Loucy (cell line): ENCODE measurements at regions not wholly inside any gene's neighbourhood (a gene's known extent, or its start where the extent isn't known, plus 50 kb on each side); places are given as distances from the start of the nearest gene placed in this dataset.

ENCODE experiments used
- H2AFZ ChIP-seq: fragments of 200-600 bp; sonication (generic); 2 replicates; pipeline ENCODE4 v1.6.0; 2016; ENCODE audit warnings: antibody characterized with exemption, mild to moderate bottlenecking, low read length, moderate library complexity
- H3F3A ChIP-seq: fragments of 200-600 bp; 2 replicates; pipeline ENCODE4 v1.6.0; 2016; ENCODE audit warnings: antibody characterized with exemption, low read depth, mild to moderate bottlenecking
- H3K27me3 ChIP-seq: fragments of 200-600 bp; sonication (generic); 2 replicates; pipeline ENCODE4 v1.6.1; 2014; ENCODE audit warnings: low read length, mild to moderate bottlenecking; ENCODE audit not compliant: insufficient read depth, poor library complexity, severe bottlenecking
- H3K36me3 ChIP-seq: fragments of 200-600 bp; sonication (generic); 2 replicates; pipeline ENCODE4 v1.6.1; 2016; ENCODE audit warnings: low read length; ENCODE audit not compliant: insufficient read depth
- H3K4me1 ChIP-seq: fragments of 200-600 bp; sonication (generic); 2 replicates; pipeline ENCODE4 v1.5.1; 2014; ENCODE audit warnings: low read length, mild to moderate bottlenecking; ENCODE audit not compliant: insufficient read depth, poor library complexity, severe bottlenecking
- H3K4me2 ChIP-seq: fragments of 200-600 bp; sonication (generic); 2 replicates; pipeline ENCODE4 v1.6.0; 2014; ENCODE audit warnings: antibody characterized with exemption, low read length, low read depth, mild to moderate bottlenecking; ENCODE audit not compliant: poor library complexity, severe bottlenecking
- H3K4me3 ChIP-seq: fragments of 200-600 bp; sonication (generic); 2 replicates; pipeline ENCODE4 v1.5.1; 2014; ENCODE audit warnings: low read length, mild to moderate bottlenecking, mixed read lengths; ENCODE audit not compliant: poor library complexity, severe bottlenecking
- H3K79me2 ChIP-seq: fragments of 200-600 bp; sonication (generic); 2 replicates; pipeline ENCODE4 v1.6.1; 2014; ENCODE audit warnings: low read length; ENCODE audit not compliant: insufficient read depth
- H3K9ac ChIP-seq: fragments of 200-600 bp; sonication (generic); 2 replicates; pipeline ENCODE4 v1.6.0; 2014; ENCODE audit warnings: mild to moderate bottlenecking, low read depth, low read length, moderate library complexity; ENCODE audit not compliant: poor library complexity, severe bottlenecking
- H3K9me2 ChIP-seq: fragments of 200-600 bp; sonication (generic); replicated peaks from 2 replicates; pipeline ENCODE4 v1.6.1; 2016; ENCODE audit warnings: low read depth, low read length, mixed read lengths
- H3K9me3 ChIP-seq: fragments of 200-600 bp; sonication (generic); 2 replicates; pipeline ENCODE4 v1.6.1; 2014; ENCODE audit warnings: mild to moderate bottlenecking, antibody characterized with exemption, low read length, low read depth; ENCODE audit not compliant: insufficient read depth
- H4K20me1 ChIP-seq: fragments of 200-600 bp; sonication (generic); 2 replicates; pipeline ENCODE4 v1.6.0; 2014; ENCODE audit warnings: antibody characterized with exemption, low read length, mild to moderate bottlenecking; ENCODE audit not compliant: insufficient read depth, poor library complexity, severe bottlenecking
- EZH2phosphoT487 ChIP-seq: fragments of 200-600 bp; IDR thresholded peaks from 2 replicates; pipeline ENCODE4 v1.6.1; 2018; ENCODE audit warnings: antibody characterized with exemption, mild to moderate bottlenecking, moderate library complexity, borderline replicate concordance
- TF ChIP-seq, protein P1 (sequence below): fragments of 200-600 bp; sonication (generic); conservative IDR thresholded peaks from 2 replicates; pipeline ENCODE4 v1.5.1; 2014; ENCODE audit warnings: mild to moderate bottlenecking, antibody characterized with exemption, low read length

DNA sequence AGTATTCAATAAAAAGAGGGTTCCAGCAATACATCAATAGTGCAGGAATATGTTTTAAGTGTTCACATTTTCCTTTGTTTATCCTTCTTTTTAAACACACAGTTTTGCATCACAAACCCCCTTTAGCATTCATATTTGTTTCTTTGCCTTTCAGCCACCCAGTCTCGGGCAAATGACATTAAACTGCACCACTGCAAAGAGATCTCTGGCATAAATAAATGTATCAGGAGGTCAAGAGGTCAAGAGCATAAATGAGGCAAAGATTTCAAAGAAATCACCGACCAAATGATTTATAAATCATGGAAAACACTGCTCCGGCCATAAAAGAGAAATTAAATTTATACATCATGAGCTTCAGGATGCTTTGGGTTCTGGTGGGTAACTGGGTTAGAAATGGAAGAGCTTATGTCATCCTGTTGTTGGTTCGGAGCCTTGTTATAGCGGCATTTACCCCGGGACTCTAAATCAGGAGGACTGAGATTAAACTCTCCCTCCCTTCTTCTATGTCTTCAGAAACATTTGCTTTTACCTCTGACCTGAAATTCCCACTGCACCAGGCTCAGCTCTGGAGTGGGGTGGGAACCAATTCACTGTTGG, 449.6 kb upstream of the CLINT1 start:
- no peaks in the 10 kb centered on the region for H3F3A ChIP-seq
- H3K27me3 ChIP-seq, result no peaks in the 10 kb centered on the region
- no peaks in the 10 kb centered on the region for H3K36me3 ChIP-seq
- H3K4me3 ChIP-seq, result no peak overlapping the region
- no peak overlapping the region for H3K9ac ChIP-seq
- TF ChIP-seq, protein P1, sequence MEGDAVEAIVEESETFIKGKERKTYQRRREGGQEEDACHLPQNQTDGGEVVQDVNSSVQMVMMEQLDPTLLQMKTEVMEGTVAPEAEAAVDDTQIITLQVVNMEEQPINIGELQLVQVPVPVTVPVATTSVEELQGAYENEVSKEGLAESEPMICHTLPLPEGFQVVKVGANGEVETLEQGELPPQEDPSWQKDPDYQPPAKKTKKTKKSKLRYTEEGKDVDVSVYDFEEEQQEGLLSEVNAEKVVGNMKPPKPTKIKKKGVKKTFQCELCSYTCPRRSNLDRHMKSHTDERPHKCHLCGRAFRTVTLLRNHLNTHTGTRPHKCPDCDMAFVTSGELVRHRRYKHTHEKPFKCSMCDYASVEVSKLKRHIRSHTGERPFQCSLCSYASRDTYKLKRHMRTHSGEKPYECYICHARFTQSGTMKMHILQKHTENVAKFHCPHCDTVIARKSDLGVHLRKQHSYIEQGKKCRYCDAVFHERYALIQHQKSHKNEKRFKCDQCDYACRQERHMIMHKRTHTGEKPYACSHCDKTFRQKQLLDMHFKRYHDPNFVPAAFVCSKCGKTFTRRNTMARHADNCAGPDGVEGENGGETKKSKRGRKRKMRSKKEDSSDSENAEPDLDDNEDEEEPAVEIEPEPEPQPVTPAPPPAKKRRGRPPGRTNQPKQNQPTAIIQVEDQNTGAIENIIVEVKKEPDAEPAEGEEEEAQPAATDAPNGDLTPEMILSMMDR, result no peak
- no peak for TF ChIP-seq EZH2phosphoT487
- no peaks in the 10 kb centered on the region for H3K9me3 ChIP-seq
- H3K9me2 ChIP-seq, result no peaks in the 10 kb centered on the region
- H3K4me1 ChIP-seq, result peaks cover 3% of the 10 kb centered on the region
- no peaks in the 10 kb centered on the region for H4K20me1 ChIP-seq
- no peaks in the 10 kb centered on the region for H3K79me2 ChIP-seq
- H3K4me2 ChIP-seq, result peak overlapping the region; percentile 27
- no peak overlapping the region for H2AFZ ChIP-seq

DNA sequence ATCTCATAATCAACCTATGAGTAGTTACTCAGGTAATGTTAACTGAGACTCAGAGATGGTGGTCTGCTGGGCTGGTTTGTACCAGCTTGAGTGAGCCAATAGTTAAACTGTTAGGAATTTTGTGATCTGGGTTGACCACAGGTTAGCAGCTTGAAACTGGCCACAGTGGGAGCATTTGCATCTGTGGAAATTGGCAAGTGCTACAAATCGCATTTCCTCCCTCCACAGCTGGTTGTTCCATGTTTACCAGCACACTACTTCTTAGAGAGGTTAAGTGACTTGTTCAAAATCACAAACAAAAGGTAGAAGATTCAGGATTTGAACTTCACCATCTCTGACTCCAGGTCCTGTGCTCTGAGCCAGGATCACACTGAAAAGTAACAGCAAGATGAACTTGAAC, 446.9 kb upstream of the CLINT1 start:
- H4K20me1 ChIP-seq, result no peaks in the 10 kb centered on the region
- H3K9ac ChIP-seq, result no peak overlapping the region
- no peak overlapping the region for H3K4me3 ChIP-seq
- no peak overlapping the region for H2AFZ ChIP-seq
- H3K4me1 ChIP-seq, result peaks cover 3% of the 10 kb centered on the region
- no peaks in the 10 kb centered on the region for H3F3A ChIP-seq
- no peak overlapping the region for H3K4me2 ChIP-seq
- H3K9me2 ChIP-seq, result no peaks in the 10 kb centered on the region
- no peaks in the 10 kb centered on the region for H3K79me2 ChIP-seq
- H3K36me3 ChIP-seq, result no peaks in the 10 kb centered on the region
- no peaks in the 10 kb centered on the region for H3K27me3 ChIP-seq
- H3K9me3 ChIP-seq, result no peaks in the 10 kb centered on the region
- TF ChIP-seq EZH2phosphoT487, result no peak
- TF ChIP-seq, protein P1, result no peak

DNA sequence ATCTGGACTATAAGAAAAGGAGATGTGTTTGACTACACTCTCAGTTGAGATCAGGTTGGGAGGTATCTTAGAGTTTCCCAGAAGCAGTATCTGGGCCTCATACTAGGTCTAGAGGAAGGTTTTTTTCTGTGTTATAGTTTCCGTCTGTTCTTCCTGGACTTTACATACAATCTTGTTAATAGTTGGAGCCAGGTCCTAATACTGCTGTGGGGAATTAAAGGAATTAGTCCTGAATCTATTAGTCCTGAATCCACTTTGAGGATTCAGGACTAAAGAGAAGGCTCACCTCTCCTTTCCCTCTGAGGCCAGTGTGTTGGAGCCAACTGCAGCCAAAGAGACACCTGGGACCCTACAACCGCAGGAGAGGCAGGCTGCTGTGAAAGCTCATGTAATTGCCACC, 445.7 kb upstream of the CLINT1 start:
- TF ChIP-seq, protein P1, result no peak
- TF ChIP-seq EZH2phosphoT487, result no peak
- Histone ChIP-seq H2AFZ (no peak overlapping the region), H4K20me1 (no peaks in the 10 kb centered on the region), H3K27me3 (no peaks in the 10 kb centered on the region), H3K4me3 (no peak overlapping the region), H3K9me3 (no peaks in the 10 kb centered on the region), H3K36me3 (no peaks in the 10 kb centered on the region), H3F3A (no peaks in the 10 kb centered on the region), H3K9me2 (no peaks in the 10 kb centered on the region), H3K4me2 (no peak overlapping the region), H3K9ac (no peak overlapping the region), H3K4me1 (peaks cover 9% of the 10 kb centered on the region), H3K79me2 (no peaks in the 10 kb centered on the region)
